ENCODE measurements at regions not wholly inside any gene's neighbourhood (a gene's known extent, or its start where the extent isn't known, plus 50 kb on each side); places are given as distances from the start of the nearest gene placed in this dataset.

DNA sequence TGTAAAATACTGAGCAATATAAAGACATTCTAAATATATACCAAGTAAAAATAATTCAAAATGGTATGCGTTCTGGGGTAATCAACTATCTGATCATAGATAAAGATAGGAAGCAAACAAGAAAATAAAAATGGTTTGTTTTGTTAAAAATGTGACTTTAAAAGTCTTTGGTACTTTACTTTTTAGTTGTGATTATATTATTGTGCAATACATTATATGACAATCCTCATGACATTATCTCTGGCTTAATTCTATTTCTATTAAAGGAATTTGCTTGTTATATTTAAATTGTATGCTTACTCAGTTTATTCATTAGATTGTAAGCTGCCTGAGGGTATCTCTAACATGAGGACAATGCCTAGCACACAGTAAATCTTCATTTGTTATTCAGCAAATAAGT lies 477.9 kb downstream of the TMEM38B start:
- TF ChIP-seq GTF2F1 (IDR thresholded peaks at IDR 0.05; ENCODE audit: borderline replicate concordance, low read depth, low read length) (no peak), CEBPB (IDR thresholded peaks at IDR 0.05; ENCODE audit: low read depth, low read length) (peak; percentile 16; the same call in 1 of the 2 replicates), TBP (IDR thresholded peaks at IDR 0.05; ENCODE audit: low read depth, low read length) (no peak), CHD1 (IDR thresholded peaks at IDR 0.05; ENCODE audit: low read depth, low read length) (no peak)
- no peak overlapping the region for H3K4me2 ChIP-seq (ENCODE audit: insufficient read depth in 1 of 2, low read depth in 2 of 2, low read length in 2 of 2)

More for the DNA sequence above, 477.9 kb downstream of the TMEM38B start:
- Histone ChIP-seq H3K79me1 (ENCODE audit: low read depth, low read length) (no peaks in the 10 kb centered on the region), H3K23me2 (ENCODE audit: low read depth, low read length) (no peaks in the 10 kb centered on the region), H2BK12ac (ENCODE audit: low read depth, low read length) (no peak overlapping the region), H3K18ac (ENCODE audit: extremely low read depth, low read length) (no peak overlapping the region), H3K4me1 (replicated peaks in 1 of 4; ENCODE audit: control insufficient read depth in 3 of 4, insufficient read depth in 4 of 4, low read length in 3 of 4) (0 out of 7 replicates have a peak, but pooled peaks cover 0 to 2% (median 0%) of the 10 kb centered on the region in 4 experiments), H3K4me3 (ENCODE audit: extremely low read depth in 1 of 4, insufficient read depth in 2 of 4, low read depth in 3 of 4, low read length in 4 of 4) (no peak overlapping the region), H4K5ac (ENCODE audit: insufficient read length, low read depth, low read length) (no peak overlapping the region), H3K4ac (replicated peaks; ENCODE audit: insufficient read length, low read depth, low read length) (no peak overlapping the region), H3K27ac (ENCODE audit: low read depth, low read length) (no peak overlapping the region), H3K27me3 (replicated peaks in 1 of 4; ENCODE audit: control insufficient read depth in 3 of 4, extremely low read depth in 1 of 4, insufficient read depth in 3 of 4, low read length in 3 of 4) (no peaks in the 10 kb centered on the region), H2AK5ac (ENCODE audit: low read depth, low read length) (no peak overlapping the region), H4K91ac (replicated peaks; ENCODE audit: insufficient read length, low read length) (no peak overlapping the region), H3K56ac (replicated peaks; ENCODE audit: insufficient read length, low read depth, low read length) (no peak overlapping the region), H3K23ac (ENCODE audit: insufficient read length) (no peak overlapping the region), H2BK120ac (replicated peaks; ENCODE audit: low read depth, low read length) (no peak overlapping the region), H3K14ac (ENCODE audit: insufficient read length) (no peak overlapping the region), H3K9me3 (ENCODE audit: insufficient read depth in 2 of 2, low read depth in 1 of 2, low read length in 1 of 2) (no peaks in the 10 kb centered on the region), H4K8ac (ENCODE audit: extremely low read depth, insufficient read depth, low read length) (no peak overlapping the region), H2BK15ac (ENCODE audit: low read length) (no peak overlapping the region), H3K36me3 (ENCODE audit: control insufficient read depth in 2 of 4, insufficient read depth in 4 of 4, low read length in 3 of 4) (no peaks in the 10 kb centered on the region), H2AFZ (ENCODE audit: low read length) (no peak overlapping the region), H3K9ac (replicated peaks in 1 of 4; ENCODE audit: extremely low read depth in 1 of 4, low read depth in 3 of 4, low read length in 3 of 4) (no peak overlapping the region), H4K20me1 (replicated peaks in 1 of 2; ENCODE audit: control insufficient read depth in 1 of 2, insufficient read depth in 2 of 2, low read length in 2 of 2) (no peaks in the 10 kb centered on the region), H2BK20ac (ENCODE audit: low read length) (no peak overlapping the region), H2BK5ac (ENCODE audit: low read depth, low read length) (no peak overlapping the region), H3K79me2 (ENCODE audit: control insufficient read depth in 1 of 2, insufficient read depth in 2 of 2, low read length in 2 of 2) (no peaks in the 10 kb centered on the region)
- FAIRE-seq: no peak
- POLR2A ChIA-PET (ENCODE audit: partially characterized antibody): no interaction called here
- DNase-seq (ENCODE audit: low read depth in 1 of 2, low spot score in 2 of 2): no peak
- 91% methylated on average over 1 of the region's 1 CpG; no CpG with 5 or more reads in 1 of the 2 experiments for WGBS, 2 experiments (ENCODE audit: extremely low coverage in 1 of 2, insufficient coverage in 1 of 2, insufficient read length in 1 of 2, insufficient replicate concordance in 2 of 2, low coverage in 1 of 2, low lambda C conversion rate in 2 of 2, missing lambda C conversion rate in 1 of 2)
- CTCF ChIA-PET (ENCODE audit: partially characterized antibody): no interaction called here

Measured in H1 (cell line).